ENCODE measurements at regions not wholly inside any gene's neighbourhood (a gene's known extent, or its start where the extent isn't known, plus 50 kb on each side); places are given as distances from the start of the nearest gene placed in this dataset.

- H3K9me2 ChIP-seq (ENCODE audit: low read depth, low read length), result no peaks in the 10 kb centered on the region
- H4K20me1 ChIP-seq (ENCODE audit: insufficient read depth, low read length), result no peaks in the 10 kb centered on the region
- no peak overlapping the region for H3K27ac ChIP-seq (ENCODE audit: low read depth, low read length, poor library complexity, severe bottlenecking)
- no peaks in the 10 kb centered on the region for H3K4me1 ChIP-seq (ENCODE audit: insufficient read depth, low read length, severe bottlenecking)
- H3K79me2 ChIP-seq (ENCODE audit: insufficient read depth, low read length), result no peaks in the 10 kb centered on the region
- H3K4me2 ChIP-seq (ENCODE audit: low read length), result no peak overlapping the region
- no peak for TF ChIP-seq EZH2 (IDR thresholded peaks at IDR 0.05; ENCODE audit: borderline replicate concordance, low read length)
- no peak for TF ChIP-seq CTCF (IDR thresholded peaks at IDR 0.05; ENCODE audit: low read length)
- no peak overlapping the region for H3K4me3 ChIP-seq (ENCODE audit: low read depth, low read length, poor library complexity, severe bottlenecking)
- H3K27me3 ChIP-seq (ENCODE audit: insufficient read depth, low read length), result no peaks in the 10 kb centered on the region
- no peaks in the 10 kb centered on the region for H3K36me3 ChIP-seq (ENCODE audit: insufficient read depth, low read length)
- no peak overlapping the region for H2AFZ ChIP-seq (ENCODE audit: low read length)
- no peak overlapping the region for H3K9ac ChIP-seq (ENCODE audit: low read length)
- no peaks in the 10 kb centered on the region for H3F3A ChIP-seq (ENCODE audit: insufficient read depth, low read length)
- H3K9me3 ChIP-seq (ENCODE audit: low read length), result no peaks in the 10 kb centered on the region
Observed at GRCh38 chr16:72689851-72690250, 358.1 kb downstream of the ZFHX3 start.

- TF ChIP-seq EZH2 (IDR thresholded peaks at IDR 0.05; ENCODE audit: borderline replicate concordance, low read length) (no peak), CTCF (IDR thresholded peaks at IDR 0.05; ENCODE audit: low read length) (no peak)
- Histone ChIP-seq H2AFZ (ENCODE audit: low read length) (no peak overlapping the region), H3K9me2 (ENCODE audit: low read depth, low read length) (no peaks in the 10 kb centered on the region), H3F3A (ENCODE audit: insufficient read depth, low read length) (no peaks in the 10 kb centered on the region), H3K79me2 (ENCODE audit: insufficient read depth, low read length) (no peaks in the 10 kb centered on the region), H3K27me3 (ENCODE audit: insufficient read depth, low read length) (no peaks in the 10 kb centered on the region), H3K9ac (ENCODE audit: low read length) (no peak overlapping the region), H3K36me3 (ENCODE audit: insufficient read depth, low read length) (no peaks in the 10 kb centered on the region), H3K4me3 (ENCODE audit: low read depth, low read length, poor library complexity, severe bottlenecking) (no peak overlapping the region), H3K27ac (ENCODE audit: low read depth, low read length, poor library complexity, severe bottlenecking) (no peak overlapping the region), H3K9me3 (ENCODE audit: low read length) (no peaks in the 10 kb centered on the region), H4K20me1 (ENCODE audit: insufficient read depth, low read length) (no peaks in the 10 kb centered on the region), H3K4me2 (ENCODE audit: low read length) (no peak overlapping the region), H3K4me1 (ENCODE audit: insufficient read depth, low read length, severe bottlenecking) (no peaks in the 10 kb centered on the region)
Observed at GRCh38 chr16:72680732-72681131, 367.2 kb downstream of the ZFHX3 start.

- Histone ChIP-seq H3K9me2 (ENCODE audit: low read depth, low read length) (no peaks in the 10 kb centered on the region), H3K4me2 (ENCODE audit: low read length) (no peak overlapping the region), H3K9me3 (ENCODE audit: low read length) (no peaks in the 10 kb centered on the region), H3F3A (ENCODE audit: insufficient read depth, low read length) (no peaks in the 10 kb centered on the region), H3K27me3 (ENCODE audit: insufficient read depth, low read length) (no peaks in the 10 kb centered on the region), H2AFZ (ENCODE audit: low read length) (no peak overlapping the region), H3K36me3 (ENCODE audit: insufficient read depth, low read length) (no peaks in the 10 kb centered on the region), H3K27ac (ENCODE audit: low read depth, low read length, poor library complexity, severe bottlenecking) (no peak overlapping the region), H3K4me3 (ENCODE audit: low read depth, low read length, poor library complexity, severe bottlenecking) (no peak overlapping the region), H3K79me2 (ENCODE audit: insufficient read depth, low read length) (no peaks in the 10 kb centered on the region), H3K9ac (ENCODE audit: low read length) (no peak overlapping the region), H3K4me1 (ENCODE audit: insufficient read depth, low read length, severe bottlenecking) (no peaks in the 10 kb centered on the region), H4K20me1 (ENCODE audit: insufficient read depth, low read length) (no peaks in the 10 kb centered on the region)
- TF ChIP-seq CTCF (IDR thresholded peaks at IDR 0.05; ENCODE audit: low read length) (no peak), EZH2 (IDR thresholded peaks at IDR 0.05; ENCODE audit: borderline replicate concordance, low read length) (no peak)
Observed at GRCh38 chr16:72679856-72680255, 368.1 kb downstream of the ZFHX3 start.

Measured in OCI-LY1 (cell line).